Transverse colon (tissue), 4 donors: ENCODE measurements at regions not wholly inside any gene's neighbourhood (a gene's known extent, or its start where the extent isn't known, plus 50 kb on each side); places are given as distances from the start of the nearest gene placed in this dataset.
A peak's percentile ranks its signal among the peaks of the same experiment; 100 is the strongest.
"Not testable (repeated sequence)": the region's sequence is repeated elsewhere in the genome, so short reads cannot be mapped to it uniquely, and the experiment has no call there.

Experiments used
- DNase-seq: peaks from one replicate; pipeline ENCODE4 v3.0.0-alpha.2; 2019
- H3K27ac ChIP-seq, 4 donors: fragments of 200-600 bp; sonication (generic); 2 replicates each; pipeline ENCODE4 v1.5.1; 2016 to 2018; ENCODE audit warnings: inconsistent platforms in 4 of 4
- H3K27me3 ChIP-seq: fragments of 200-600 bp; sonication (generic); 2 replicates; pipeline ENCODE4 v1.5.1; 2017; ENCODE audit warnings: inconsistent platforms
- H3K36me3 ChIP-seq, 4 donors: fragments of 200-600 bp; sonication (generic); 2 replicates each; pipeline ENCODE4 v1.5.1; 2017 to 2019; ENCODE audit warnings: inconsistent platforms in 4 of 4
- H3K4me1 ChIP-seq, 4 donors: fragments of 200-600 bp; sonication (generic); 2 replicates each; pipeline ENCODE4 v1.5.1; 2017 to 2020; ENCODE audit warnings: inconsistent platforms in 4 of 4
- H3K4me3 ChIP-seq, 4 donors: fragments of 200-600 bp; sonication (generic); 1 replicate in 1 of 4; 2 replicates in 3 of 4; pipeline versions ENCODE4 v1.5.1 to v1.6.1; 2017 to 2019; ENCODE audit warnings: inconsistent platforms in 4 of 4
- H3K9me3 ChIP-seq, 2 donors: fragments of 200-600 bp; sonication (generic); 2 replicates each; pipeline ENCODE4 v1.5.1; 2017 to 2019; ENCODE audit warnings: inconsistent platforms in 2 of 2
- CTCF ChIP-seq, 5 experiments: fragments of 200-600 bp in 3 of 5; fragments of 450-650 bp in 2 of 5; sonication (generic) in 3 of 5; IDR thresholded peaks; 1 replicate in 2 of 5; 2 replicates in 3 of 5; pipeline ENCODE4 v1.5.1; 2016 to 2017; ENCODE audit warnings: antibody characterized with exemption in 5 of 5, inconsistent platforms in 3 of 5, mild to moderate bottlenecking in 2 of 5, moderate library complexity in 1 of 5
- EP300 ChIP-seq: sonication (generic); formaldehyde crosslinking; IDR thresholded peaks from one replicate; pipeline ENCODE4 v1.6.1; 2017; ENCODE audit warnings: antibody characterized with exemption, low read depth
- POLR2A ChIP-seq: fragments of 450-650 bp; IDR thresholded peaks from one replicate; pipeline ENCODE4 v1.6.1; 2016; ENCODE audit warnings: antibody characterized with exemption, mild to moderate bottlenecking, moderate library complexity
- POLR2AphosphoS5 ChIP-seq, 3 donors: sonication (generic); formaldehyde crosslinking; IDR thresholded peaks; one replicate each; pipeline ENCODE4 v1.6.1; 2016; ENCODE audit warnings: antibody characterized with exemption in 3 of 3
- WGBS, 2 donors: methylation state at CpG; one replicate each; pipeline ENCODE4 v1.1.5; 2018; ENCODE audit warnings: low coverage in 1 of 2; 5-methylcytosine and 5-hydroxymethylcytosine counted together
- in situ Hi-C, 4 donors: fragments of 200-750 bp; cut with MboI; loops; one replicate each; pipeline versions ENCODE4 v1.15.0 to v1.15.1; 2017; ENCODE audit warnings: low sequenced_read_pairs in 3 of 4, low pct_ligation_motif_present in 1 of 4, low pct_unique_long_range_greater_than_20kb in 1 of 4
- intact Hi-C: fragments of 100-400 bp; cut with DNase I; formaldehyde crosslinking; loops from one replicate; pipeline ENCODE4 v1.15.1; 2023; ENCODE audit warnings: low total_unique reads

GRCh38 chr6:28635547-28636158 is 110.0 kb downstream of the GPX5 start:
- Histone ChIP-seq H3K4me1 (peaks cover 0 to 8% (median 0%) of the 10 kb centered on the region in 4 donors), H3K4me3 (peak overlapping the region in 1 of 4 donors; percentile 22), H3K36me3 (no peaks in the 10 kb centered on the region), H3K9me3 (no peaks in the 10 kb centered on the region), H3K27me3 (peaks cover 79% of the 10 kb centered on the region), H3K27ac (no peak overlapping the region)
- in situ Hi-C loops = no loop called here
- 7 to 17% methylated on average over 12 to 20 of the region's 20 CpGs for WGBS, 2 donors
- no peak for DNase-seq
- intact Hi-C loops = no loop called here
- TF ChIP-seq POLR2A (no peak), CTCF (IDR thresholded peaks at IDR 0.05) (no peak), POLR2AphosphoS5 (IDR thresholded peaks at IDR 0.05) (no peak), EP300 (no peak)

GRCh38 chr6:28638787-28639430 is 113.2 kb downstream of the GPX5 start:
- Histone ChIP-seq H3K27ac (no peak overlapping the region), H3K36me3 (no peaks in the 10 kb centered on the region), H3K4me1 (peaks cover 0 to 8% (median 0%) of the 10 kb centered on the region in 4 donors), H3K4me3 (no peak overlapping the region), H3K9me3 (no peaks in the 10 kb centered on the region), H3K27me3 (peaks cover 56% of the 10 kb centered on the region)
- intact Hi-C loops = no loop called here
- DNase-seq = no peak
- in situ Hi-C loops = no loop called here
- TF ChIP-seq CTCF (IDR thresholded peaks at IDR 0.05) (no peak), EP300 (no peak), POLR2AphosphoS5 (IDR thresholded peaks at IDR 0.05) (no peak), POLR2A (no peak)
- 59 to 81% methylated on average over 8 to 21 of the region's 21 CpGs for WGBS, 2 donors

DNA sequence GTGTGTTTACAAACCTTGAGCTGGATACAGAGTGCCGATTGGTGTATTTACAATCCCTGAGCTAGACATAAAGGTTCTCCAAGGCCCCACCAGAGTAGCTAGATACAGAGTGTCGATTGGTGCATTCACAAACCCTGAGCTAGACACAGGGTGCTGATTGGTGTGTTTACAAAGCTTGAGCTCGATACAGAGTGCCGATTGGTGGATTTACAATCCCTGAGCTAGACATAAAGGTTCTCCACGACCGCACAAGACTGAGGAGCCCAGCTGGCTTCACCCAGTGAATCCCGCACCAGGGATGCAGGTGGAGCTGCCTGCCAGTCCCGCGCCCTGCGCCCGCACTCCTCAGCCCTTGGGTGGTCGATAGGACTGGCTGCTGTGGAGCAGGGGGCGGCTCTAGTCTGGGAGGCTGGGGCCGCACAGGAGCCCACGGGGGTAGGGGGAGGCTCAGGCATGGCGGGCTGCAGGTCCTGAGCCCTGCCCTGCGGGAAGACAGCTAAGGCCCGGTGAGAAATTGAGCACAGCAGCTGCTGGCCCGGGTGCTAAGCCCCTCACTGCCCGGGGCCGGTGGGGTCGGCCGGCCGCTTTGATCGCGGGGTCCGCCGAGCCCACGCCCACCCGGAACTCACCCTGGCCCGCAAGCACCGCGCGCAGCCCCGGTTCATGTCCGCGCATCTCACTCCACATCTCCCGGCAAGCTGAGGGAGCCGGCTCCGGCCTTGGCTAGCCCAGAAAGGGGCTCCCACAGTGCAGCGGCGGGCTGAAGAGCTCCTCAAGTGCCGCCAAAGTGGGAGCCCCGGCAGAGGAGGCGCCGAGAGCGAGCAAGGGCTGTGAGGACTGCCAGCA is 114.0 kb downstream of the GPX5 start:
- H3K4me3 ChIP-seq = not testable (repeated sequence)

GRCh38 chr6:28643017-28643740 is 117.5 kb downstream of the GPX5 start:
- WGBS, 2 donors = 23 to 33% methylated on average over 9 of the region's 9 CpGs
- Histone ChIP-seq H3K9me3 (no peaks in the 10 kb centered on the region), H3K4me1 (peaks cover 0 to 3% (median under 1%) of the 10 kb centered on the region in 4 donors), H3K4me3 (no peak overlapping the region), H3K27me3 (peaks cover 36% of the 10 kb centered on the region), H3K27ac (no peak overlapping the region), H3K36me3 (no peaks in the 10 kb centered on the region)
- no peak for DNase-seq
- TF ChIP-seq CTCF (IDR thresholded peaks at IDR 0.05) (no peak), POLR2A (no peak), POLR2AphosphoS5 (IDR thresholded peaks at IDR 0.05) (no peak), EP300 (no peak)
- intact Hi-C loops (no loop called here), in situ Hi-C loops (no loop called here)

More for the DNA sequence above, 114.0 kb downstream of the GPX5 start:
- peaks cover 48% of the 10 kb centered on the region for H3K27me3 ChIP-seq
- H3K27ac ChIP-seq, H3K4me1 ChIP-seq, H3K36me3 ChIP-seq, intact Hi-C loops, in situ Hi-C loops, DNase-seq, H3K9me3 ChIP-seq: not testable (repeated sequence)
- 94 to 100% methylated on average over 1 to 46 of the region's 47 CpGs for WGBS, 2 donors
